Hepatocyte (in vitro differentiated cells): ENCODE measurements at regions not wholly inside any gene's neighbourhood (a gene's known extent, or its start where the extent isn't known, plus 50 kb on each side); places are given as distances from the start of the nearest gene placed in this dataset.
"Not testable (repeated sequence)": the region's sequence is repeated elsewhere in the genome, so short reads cannot be mapped to it uniquely, and the experiment has no call there.

Experiments
- EZH2 ChIP-seq: fragments of 200-600 bp; sonication (generic); IDR thresholded peaks from 2 replicates; pipeline ENCODE4 v1.6.1; 2016; ENCODE audit warnings: antibody characterized with exemption, mild to moderate bottlenecking, borderline replicate concordance
- EZH2phosphoT487 ChIP-seq: fragments of 200-600 bp; sonication (generic); IDR thresholded peaks from one replicate; pipeline ENCODE4 v1.6.1; 2018; ENCODE audit warnings: antibody characterized with exemption, mild to moderate bottlenecking, low read depth, moderate library complexity; ENCODE audit not compliant: unreplicated experiment, severe bottlenecking
- TF ChIP-seq, protein P1 (sequence below): fragments of 200-600 bp; sonication (generic); IDR thresholded peaks from 2 replicates; pipeline ENCODE4 v1.5.1; 2016; ENCODE audit warnings: antibody characterized with exemption, mild to moderate bottlenecking; ENCODE audit not compliant: poor library complexity

DNA sequence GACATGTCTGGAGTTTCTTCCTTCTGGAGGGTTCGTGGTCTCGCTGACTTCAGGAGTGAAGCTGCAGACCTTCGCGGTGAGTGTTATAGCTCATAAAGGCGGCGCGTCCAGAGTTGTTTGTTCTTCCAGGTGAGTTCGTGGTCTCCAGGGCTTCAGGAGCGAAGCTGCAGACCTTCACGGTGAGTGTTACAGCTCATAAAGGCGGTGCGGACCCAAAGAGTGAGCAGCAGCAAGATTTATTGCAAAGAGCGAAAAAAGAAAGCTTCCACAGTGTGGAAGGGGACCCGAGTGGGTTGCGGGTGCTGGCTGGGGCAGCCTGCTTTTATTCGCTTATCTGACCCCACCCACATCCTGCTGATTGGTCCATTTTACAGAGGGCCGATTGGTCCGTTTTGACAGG lies 784.2 kb upstream of the FBXO33 start:
- TF ChIP-seq, protein P1, sequence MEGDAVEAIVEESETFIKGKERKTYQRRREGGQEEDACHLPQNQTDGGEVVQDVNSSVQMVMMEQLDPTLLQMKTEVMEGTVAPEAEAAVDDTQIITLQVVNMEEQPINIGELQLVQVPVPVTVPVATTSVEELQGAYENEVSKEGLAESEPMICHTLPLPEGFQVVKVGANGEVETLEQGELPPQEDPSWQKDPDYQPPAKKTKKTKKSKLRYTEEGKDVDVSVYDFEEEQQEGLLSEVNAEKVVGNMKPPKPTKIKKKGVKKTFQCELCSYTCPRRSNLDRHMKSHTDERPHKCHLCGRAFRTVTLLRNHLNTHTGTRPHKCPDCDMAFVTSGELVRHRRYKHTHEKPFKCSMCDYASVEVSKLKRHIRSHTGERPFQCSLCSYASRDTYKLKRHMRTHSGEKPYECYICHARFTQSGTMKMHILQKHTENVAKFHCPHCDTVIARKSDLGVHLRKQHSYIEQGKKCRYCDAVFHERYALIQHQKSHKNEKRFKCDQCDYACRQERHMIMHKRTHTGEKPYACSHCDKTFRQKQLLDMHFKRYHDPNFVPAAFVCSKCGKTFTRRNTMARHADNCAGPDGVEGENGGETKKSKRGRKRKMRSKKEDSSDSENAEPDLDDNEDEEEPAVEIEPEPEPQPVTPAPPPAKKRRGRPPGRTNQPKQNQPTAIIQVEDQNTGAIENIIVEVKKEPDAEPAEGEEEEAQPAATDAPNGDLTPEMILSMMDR: not testable (repeated sequence)
- not testable (repeated sequence) for TF ChIP-seq EZH2, EZH2phosphoT487
